LNCaP clone FGC (cell line): ENCODE measurements at regions not wholly inside any gene's neighbourhood (a gene's known extent, or its start where the extent isn't known, plus 50 kb on each side); places are given as distances from the start of the nearest gene placed in this dataset.
A peak's percentile ranks its signal among the peaks of the same experiment; 100 is the strongest.

Source experiments
- DNase-seq: peaks from one replicate; pipeline ENCODE4 v3.0.0-alpha.2; 2011; ENCODE audit warnings: low read depth
- H3K4me3 ChIP-seq: 2 replicates; pipeline ENCODE4 v1.5.1; 2011; ENCODE audit warnings: mild to moderate bottlenecking, low read depth, low read length, control low read depth
- CTCF ChIP-seq: IDR thresholded peaks from 2 replicates; pipeline ENCODE4 v1.5.1; 2012; ENCODE audit warnings: mild to moderate bottlenecking; ENCODE audit not compliant: control insufficient read depth, insufficient read depth; ENCODE audit errors: extremely low read depth

GRCh38 chr5:121121786-121122185 lies 657.7 kb downstream of the PRR16 start:
- DNase-seq, result no peak
- no peak for TF ChIP-seq CTCF
- no peak overlapping the region for H3K4me3 ChIP-seq

- TF ChIP-seq CTCF, result no peak
- H3K4me3 ChIP-seq, result no peak overlapping the region
- DNase-seq, result no peak
These were observed 674.4 kb downstream of the PRR16 start for GRCh38 chr5:121138495-121138907.

- no peak for TF ChIP-seq CTCF
- no peak for DNase-seq
- H3K4me3 ChIP-seq, result no peak overlapping the region
These were observed 674.9 kb downstream of the PRR16 start for GRCh38 chr5:121138952-121139351.

GRCh38 chr5:121144764-121145163 lies 680.7 kb downstream of the PRR16 start:
- TF ChIP-seq CTCF, result peak; percentile 46
- H3K4me3 ChIP-seq, result no peak overlapping the region
- DNase-seq, result peak; percentile 56

- TF ChIP-seq CTCF, result no peak
- DNase-seq, result no peak
- no peak overlapping the region for H3K4me3 ChIP-seq
These were observed 687.4 kb downstream of the PRR16 start for GRCh38 chr5:121151534-121151933.

- no peak overlapping the region for H3K4me3 ChIP-seq
- no peak for TF ChIP-seq CTCF
- DNase-seq, result no peak
These were observed 688.3 kb downstream of the PRR16 start for GRCh38 chr5:121152411-121152810.

GRCh38 chr5:121156565-121156964 lies 692.5 kb downstream of the PRR16 start:
- no peak for DNase-seq
- TF ChIP-seq CTCF, result no peak
- no peak overlapping the region for H3K4me3 ChIP-seq
